GM12878 (cell line): ENCODE measurements at regions not wholly inside any gene's neighbourhood (a gene's known extent, or its start where the extent isn't known, plus 50 kb on each side); places are given as distances from the start of the nearest gene placed in this dataset.

Source experiments
- ATAC-seq: fragments of 200-7000 bp; cut with Tn5 transposase; 3 replicates; pipeline ENCODE4 v1.9.1; 2020; ENCODE audit warnings: mild to moderate bottlenecking, moderate library complexity
- BruUV-seq: library from RNA; stranded (reverse); fragments of 400-500 nt; replicated peaks from 2 replicates; lab custom pipeline; 2021; lab: Mats Ljungman, UMichigan
- CTCF ChIA-PET: fragments of 300-600 bp; sonication (Branson Sonifier 250); formaldehyde crosslinking; extraction: SDS; loops from one replicate; lab custom pipeline; 2021; ENCODE audit warnings: inconsistent platforms; lab: Yijun Ruan, JAX
- POLR2A ChIA-PET: fragments of 350-600 bp; formaldehyde crosslinking; extraction: SDS; loops from one replicate; lab custom pipeline; 2021; ENCODE audit warnings: inconsistent platforms; lab: Charles Lee
- RAD21 ChIA-PET: fragments of 300-600 bp; sonication (Branson Sonifier 250); formaldehyde crosslinking; loops from one replicate; lab custom pipeline; 2023; ENCODE audit warnings: antibody characterized with exemption; ENCODE audit not compliant: unreplicated experiment; lab: Charles Lee
- SMC1A ChIA-PET: fragments of 300-600 bp; sonication (Branson Sonifier 250); formaldehyde crosslinking; loops from one replicate; lab custom pipeline; 2023; ENCODE audit not compliant: unreplicated experiment, uncharacterized antibody; lab: Charles Lee
- DNase-seq: peaks from one replicate; pipeline ENCODE4 v3.0.0-alpha.2; 2011; ENCODE audit warnings: low read depth, low spot score
- FAIRE-seq: peaks from 3 replicates; lab custom pipeline; 2011; peaks lifted over from hg19 to GRCh38; lab: Jason Lieb, UNC
- H2AFZ ChIP-seq: 2 replicates; pipeline ENCODE4 v1.6.0; 2011; ENCODE audit warnings: low read depth, low read length, control low read depth; ENCODE audit not compliant: control insufficient read depth
- H3K27ac ChIP-seq: 2 replicates; pipeline ENCODE4 v1.5.1; 2011; ENCODE audit warnings: control low read depth; ENCODE audit not compliant: control insufficient read depth, insufficient read depth
- H3K27me3 ChIP-seq, 2 experiments: replicated peaks in 1 of 2; 2 replicates each; pipeline versions ENCODE4 v1.6.0 to v1.6.1; 2011; ENCODE audit warnings: low read length in 1 of 2; ENCODE audit not compliant: control insufficient read depth in 2 of 2, insufficient read depth in 2 of 2
- H3K36me3 ChIP-seq, 2 experiments: 2 replicates each; pipeline ENCODE4 v1.5.1; 2011; ENCODE audit warnings: low read length in 1 of 2; ENCODE audit not compliant: control insufficient read depth in 2 of 2, insufficient read depth in 2 of 2
- H3K4me1 ChIP-seq: 2 replicates; pipeline ENCODE4 v1.6.1; 2011; ENCODE audit warnings: mild to moderate bottlenecking, low read length, moderate library complexity, mixed read lengths; ENCODE audit not compliant: control insufficient read depth, insufficient read depth
- H3K4me2 ChIP-seq: 2 replicates; pipeline ENCODE4 v1.6.0; 2011; ENCODE audit warnings: control low read depth; ENCODE audit not compliant: control insufficient read depth, insufficient read depth
- H3K4me3 ChIP-seq: fragments of 200-600 bp; sonication (generic); 2 replicates; pipeline ENCODE4 v1.5.1; 2016
- H3K79me2 ChIP-seq: 2 replicates; pipeline ENCODE4 v1.6.0; 2011; ENCODE audit warnings: low read length; ENCODE audit not compliant: control insufficient read depth, insufficient read depth
- H3K9ac ChIP-seq: 2 replicates; pipeline ENCODE4 v1.8.0; 2011; ENCODE audit warnings: low read length, control low read depth, mixed read lengths; ENCODE audit not compliant: control insufficient read depth, insufficient read depth
- H3K9me3 ChIP-seq: replicated peaks from 3 replicates; pipeline ENCODE4 v1.5.1; 2011; ENCODE audit warnings: mild to moderate bottlenecking, low read length; ENCODE audit not compliant: control insufficient read depth, insufficient read depth
- H4K20me1 ChIP-seq: 2 replicates; pipeline ENCODE4 v1.6.0; 2011; ENCODE audit not compliant: control insufficient read depth, insufficient read depth
- ASH2L ChIP-seq: fragments of 300-600, 200-600 bp; sonication (generic); IDR thresholded peaks from 2 replicates; pipeline ENCODE4 v1.6.1; 2017; ENCODE audit warnings: low read depth, mild to moderate bottlenecking, borderline replicate concordance
- ATF7 ChIP-seq: fragments of 450-650 bp; IDR thresholded peaks from 2 replicates; pipeline ENCODE4 v1.6.1; 2016; ENCODE audit warnings: low read depth, mild to moderate bottlenecking
- CTCF ChIP-seq, 3 experiments: IDR thresholded peaks in 2 of 3; conservative IDR thresholded peaks in 1 of 3; 2 replicates each; pipeline ENCODE4 v1.5.1; 2011; ENCODE audit warnings: low read depth in 3 of 3, low read length in 3 of 3, mild to moderate bottlenecking in 3 of 3, control low read depth in 2 of 3, moderate library complexity in 2 of 3, inconsistent platforms in 1 of 3, mixed read lengths in 1 of 3; ENCODE audit not compliant: control insufficient read depth in 2 of 3, insufficient read depth in 1 of 3; ENCODE audit errors: extremely low read depth in 1 of 3
- DPF2 ChIP-seq: fragments of 450-650 bp; IDR thresholded peaks from 2 replicates; pipeline ENCODE4 v1.6.1; 2017; ENCODE audit warnings: mild to moderate bottlenecking
- IKZF1 ChIP-seq: fragments of 450-650 bp; conservative IDR thresholded peaks from 2 replicates; pipeline ENCODE4 v1.6.1; 2017; ENCODE audit warnings: antibody characterized with exemption, mild to moderate bottlenecking
- MLLT1 ChIP-seq: fragments of 450-650 bp; IDR thresholded peaks from 2 replicates; pipeline ENCODE4 v1.6.1; 2016; ENCODE audit warnings: mild to moderate bottlenecking
- NR2C2 ChIP-seq: IDR thresholded peaks from 2 replicates; pipeline ENCODE4 v1.6.1; 2011; ENCODE audit warnings: borderline replicate concordance, low read depth; ENCODE audit not compliant: control insufficient read depth, insufficient read length
- SIX5 ChIP-seq: IDR thresholded peaks from 2 replicates; pipeline ENCODE4 v1.6.1; 2011; ENCODE audit warnings: mild to moderate bottlenecking, low read depth, low read length, moderate library complexity; ENCODE audit not compliant: severe bottlenecking
- SREBF1 ChIP-seq: IDR thresholded peaks from 2 replicates; pipeline ENCODE4 v1.6.1; 2012; ENCODE audit warnings: mild to moderate bottlenecking, low read length
- SRF ChIP-seq, 2 experiments: IDR thresholded peaks; 2 replicates each; pipeline ENCODE4 v1.6.1; 2011; ENCODE audit warnings: low read depth in 2 of 2, low read length in 2 of 2, mild to moderate bottlenecking in 1 of 2, moderate library complexity in 1 of 2
- TAF1 ChIP-seq: IDR thresholded peaks from 2 replicates; pipeline ENCODE4 v1.6.1; 2011; ENCODE audit warnings: mild to moderate bottlenecking, low read depth, low read length, borderline replicate concordance
- TARDBP ChIP-seq: IDR thresholded peaks from 2 replicates; pipeline ENCODE4 v1.6.1; 2016; ENCODE audit warnings: borderline replicate concordance
- WRNIP1 ChIP-seq: IDR thresholded peaks from 2 replicates; pipeline ENCODE4 v1.6.1; 2011; ENCODE audit warnings: low read depth, low read length, improper control_type of control experiment, borderline replicate concordance
- WGBS: methylation state at CpG from one replicate; pipeline ENCODE4 v1.1.6; 2016; ENCODE audit warnings: low lambda C conversion rate; ENCODE audit not compliant: insufficient replicate concordance, insufficient coverage; ENCODE audit errors: missing lambda C conversion rate; 5-methylcytosine and 5-hydroxymethylcytosine counted together
- in situ Hi-C: fragments of 300-500 bp; cut with MboI; formaldehyde crosslinking; loops from 9 replicates; pipeline ENCODE4 v1.14.3; 2018; ENCODE audit warnings: mixed read lengths
- intact Hi-C: fragments of 100-400 bp; cut with micrococcal nuclease; formaldehyde crosslinking; loops from one replicate; pipeline ENCODE4 v1.14.2; 2022; ENCODE audit not compliant: unreplicated experiment

DNA sequence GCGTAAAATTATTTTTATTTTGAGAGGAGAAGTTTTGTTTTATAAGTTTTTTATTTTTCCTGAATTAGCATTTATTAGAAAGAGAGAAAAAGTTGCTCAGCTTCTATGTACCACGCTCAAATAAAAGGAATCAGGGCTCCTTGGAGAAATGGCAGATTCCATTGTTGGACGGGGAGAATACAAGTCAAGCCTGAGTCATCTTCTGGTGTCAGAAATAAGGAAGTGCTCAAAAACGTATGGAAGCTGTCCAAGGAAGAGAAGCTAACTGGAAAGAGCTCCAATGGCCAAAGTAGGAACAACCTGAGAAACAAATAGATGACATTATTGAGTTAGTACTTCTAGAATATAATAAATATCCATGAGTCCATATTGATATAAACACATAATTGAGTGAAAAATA, 89.3 kb upstream of the NEIL3 start:
- POLR2A ChIA-PET, result no interaction called here
- Histone ChIP-seq H3K9me3 (no peaks in the 10 kb centered on the region), H3K4me1 (no peaks in the 10 kb centered on the region), H4K20me1 (no peaks in the 10 kb centered on the region), H2AFZ (no peak overlapping the region), H3K9ac (no peak overlapping the region), H3K4me3 (no peak overlapping the region), H3K79me2 (no peaks in the 10 kb centered on the region)
- SMC1A ChIA-PET, result no interaction called here
- intact Hi-C loops (no loop called here), in situ Hi-C loops (no loop called here)
- RAD21 ChIA-PET, result no interaction called here
- CTCF ChIA-PET, result no interaction called here
- no peak for TF ChIP-seq ATF7
- no peak for TF ChIP-seq DPF2
- no peak for TF ChIP-seq WRNIP1
- no peak for TF ChIP-seq ASH2L
- no peak for TF ChIP-seq MLLT1
- no peak for TF ChIP-seq SREBF1
- TF ChIP-seq IKZF1, result no peak
- TF ChIP-seq, all 136 proteins: peak for 0
- WGBS, result 1% methylated on average over 4 of the region's 4 CpGs
- H3K36me3 ChIP-seq, result no peaks in the 10 kb centered on the region
- no peak overlapping the region for H3K27ac ChIP-seq
- DNase-seq, result no peak
- no peak for ATAC-seq
- H3K27me3 ChIP-seq, result no peaks in the 10 kb centered on the region
- BruUV-seq, result no TSS peak
- no peak for FAIRE-seq
- no peak overlapping the region for H3K4me2 ChIP-seq

DNA sequence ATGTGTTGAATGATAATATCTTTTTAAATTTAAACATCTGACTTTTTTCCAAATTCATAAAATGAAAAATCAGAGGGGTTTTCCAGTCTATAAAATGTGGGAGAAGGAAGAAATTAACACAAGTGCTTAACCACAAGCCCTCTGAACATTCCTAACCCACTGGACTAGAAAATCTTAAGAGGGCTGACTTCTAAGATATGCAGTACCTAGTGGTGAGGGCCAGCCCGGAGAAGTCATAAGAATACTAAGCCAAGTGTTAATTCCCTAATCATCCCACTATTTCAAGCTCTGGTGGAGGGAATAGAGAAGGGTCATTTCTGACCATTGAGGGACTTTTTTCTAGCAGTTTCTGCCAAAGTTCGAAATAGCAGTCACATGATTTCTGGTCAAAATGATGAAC, 86.9 kb upstream of the NEIL3 start:
- no peak overlapping the region for H3K9ac ChIP-seq
- no peak overlapping the region for H2AFZ ChIP-seq
- H3K79me2 ChIP-seq, result no peaks in the 10 kb centered on the region
- SMC1A ChIA-PET, result interaction anchor here (1.1 kb wide), 1 partner anchor 9 kb away, joined by 3 read pairs; no protein-coding TSS in a partner anchor
- CTCF ChIA-PET, result no interaction called here
- POLR2A ChIA-PET, result no interaction called here
- H4K20me1 ChIP-seq, result no peaks in the 10 kb centered on the region
- no peaks in the 10 kb centered on the region for H3K9me3 ChIP-seq
- H3K36me3 ChIP-seq, result no peaks in the 10 kb centered on the region
- H3K4me1 ChIP-seq, result no peaks in the 10 kb centered on the region
- H3K27ac ChIP-seq, result no peak overlapping the region
- intact Hi-C loops, result no loop called here
- H3K4me2 ChIP-seq, result no peak overlapping the region
- WGBS, result 16% methylated on average over 2 of the region's 2 CpGs
- ATAC-seq (no peak), DNase-seq (no peak), FAIRE-seq (no peak)
- BruUV-seq, result no TSS peak
- no peak overlapping the region for H3K4me3 ChIP-seq
- RAD21 ChIA-PET, result interaction anchor here (1.4 kb wide), 1 partner anchor 28 kb away, joined by 4 read pairs; no protein-coding TSS in a partner anchor
- in situ Hi-C loops, result no loop called here
- no peaks in the 10 kb centered on the region for H3K27me3 ChIP-seq
- TF ChIP-seq TARDBP, result no peak
- TF ChIP-seq SRF (IDR thresholded peaks at IDR 0.05; ENCODE audit: low read depth in 2 of 2, low read length in 2 of 2), result no peak
- no peak for TF ChIP-seq CTCF (IDR thresholded peaks at IDR 0.05 in 2 of 3, conservative IDR thresholded peaks at IDR 0.05 in 1 of 3; ENCODE audit: control insufficient read depth in 2 of 3, extremely low read depth in 1 of 3, insufficient read depth in 1 of 3, low read depth in 3 of 3, low read length in 3 of 3)
- no peak for TF ChIP-seq SIX5
- TF ChIP-seq NR2C2, result no peak
- TF ChIP-seq TAF1, result no peak
